OCI-LY1 (cell line): ENCODE measurements at regions not wholly inside any gene's neighbourhood (a gene's known extent, or its start where the extent isn't known, plus 50 kb on each side); places are given as distances from the start of the nearest gene placed in this dataset.

ENCODE experiments used
- EZH2 ChIP-seq: fragments of 200-600 bp; sonication (generic), shearing (Covaris generic); IDR thresholded peaks from 2 replicates; pipeline ENCODE4 v1.8.0; 2017; ENCODE audit warnings: borderline replicate concordance, mixed run types, mild to moderate bottlenecking, antibody characterized with exemption, low read length, moderate library complexity, mixed read lengths
- TF ChIP-seq, protein P1 (sequence below): fragments of 200-600 bp; sonication (generic), shearing (Covaris generic); IDR thresholded peaks from 2 replicates; pipeline ENCODE4 v1.5.1; 2017; ENCODE audit warnings: mild to moderate bottlenecking, antibody characterized with exemption, low read length, moderate library complexity, mixed read lengths

DNA sequence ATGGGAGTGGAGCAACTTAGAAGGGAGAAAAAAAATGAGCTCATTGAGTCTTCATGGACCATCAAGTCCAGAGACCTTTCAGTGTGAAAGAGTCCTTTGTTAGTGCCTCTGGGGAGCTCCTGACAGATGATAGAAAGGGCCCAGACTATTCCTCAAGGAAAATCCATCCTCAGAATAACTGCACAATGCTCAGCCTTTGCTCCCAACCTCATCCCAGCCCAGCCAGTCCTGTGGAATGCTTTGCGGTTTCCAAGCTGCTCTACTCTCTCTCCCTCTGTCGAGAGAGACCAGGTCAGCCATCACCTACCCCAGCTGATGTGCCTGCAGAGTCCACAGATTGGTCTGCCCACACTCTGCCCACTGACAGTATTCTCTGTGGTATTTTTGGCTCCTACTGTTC is 406.2 kb downstream of the MFSD1 start:
- TF ChIP-seq, protein P1, sequence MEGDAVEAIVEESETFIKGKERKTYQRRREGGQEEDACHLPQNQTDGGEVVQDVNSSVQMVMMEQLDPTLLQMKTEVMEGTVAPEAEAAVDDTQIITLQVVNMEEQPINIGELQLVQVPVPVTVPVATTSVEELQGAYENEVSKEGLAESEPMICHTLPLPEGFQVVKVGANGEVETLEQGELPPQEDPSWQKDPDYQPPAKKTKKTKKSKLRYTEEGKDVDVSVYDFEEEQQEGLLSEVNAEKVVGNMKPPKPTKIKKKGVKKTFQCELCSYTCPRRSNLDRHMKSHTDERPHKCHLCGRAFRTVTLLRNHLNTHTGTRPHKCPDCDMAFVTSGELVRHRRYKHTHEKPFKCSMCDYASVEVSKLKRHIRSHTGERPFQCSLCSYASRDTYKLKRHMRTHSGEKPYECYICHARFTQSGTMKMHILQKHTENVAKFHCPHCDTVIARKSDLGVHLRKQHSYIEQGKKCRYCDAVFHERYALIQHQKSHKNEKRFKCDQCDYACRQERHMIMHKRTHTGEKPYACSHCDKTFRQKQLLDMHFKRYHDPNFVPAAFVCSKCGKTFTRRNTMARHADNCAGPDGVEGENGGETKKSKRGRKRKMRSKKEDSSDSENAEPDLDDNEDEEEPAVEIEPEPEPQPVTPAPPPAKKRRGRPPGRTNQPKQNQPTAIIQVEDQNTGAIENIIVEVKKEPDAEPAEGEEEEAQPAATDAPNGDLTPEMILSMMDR, result no peak
- TF ChIP-seq EZH2, result no peak
